HG02571 (cell line): ENCODE measurements at regions not wholly inside any gene's neighbourhood (a gene's known extent, or its start where the extent isn't known, plus 50 kb on each side); places are given as distances from the start of the nearest gene placed in this dataset.

Source experiments
- ATAC-seq: cut with Tn5 transposase; IDR thresholded peaks from one replicate; pipeline ENCODE4 v1.9.1; 2021; ENCODE audit warnings: mild to moderate bottlenecking, moderate library complexity; ENCODE audit not compliant: unreplicated experiment

- ATAC-seq: no peak
Measured at GRCh38 chr14:49994951-49995561, 102.2 kb downstream of the ARF6 start.

DNA sequence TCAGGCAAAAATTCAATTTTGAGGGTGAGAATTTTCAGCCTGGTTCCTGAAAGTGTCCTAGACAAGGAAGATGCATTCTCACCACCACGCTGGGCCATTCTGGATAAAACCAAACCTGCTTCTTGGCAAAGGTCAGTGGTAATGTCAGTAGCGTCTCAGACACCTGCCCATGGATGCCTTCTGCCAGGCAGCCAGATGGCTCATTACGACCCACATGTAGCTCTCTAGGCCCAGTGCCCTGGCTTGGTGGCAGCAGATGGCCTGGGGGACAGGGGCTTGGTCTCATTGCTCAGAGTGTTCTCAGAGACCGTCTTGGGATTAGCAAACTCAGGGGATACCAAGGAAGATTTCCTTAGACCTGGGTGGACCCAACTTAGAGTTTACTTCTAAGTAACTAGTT is 105.1 kb downstream of the ARF6 start:
- ATAC-seq: no peak

GRCh38 chr14:49999146-49999761 is 106.4 kb downstream of the ARF6 start:
- peak; percentile 33 for ATAC-seq

- no peak for ATAC-seq
Measured at GRCh38 chr14:49999826-50000379, 107.0 kb downstream of the ARF6 start.

DNA sequence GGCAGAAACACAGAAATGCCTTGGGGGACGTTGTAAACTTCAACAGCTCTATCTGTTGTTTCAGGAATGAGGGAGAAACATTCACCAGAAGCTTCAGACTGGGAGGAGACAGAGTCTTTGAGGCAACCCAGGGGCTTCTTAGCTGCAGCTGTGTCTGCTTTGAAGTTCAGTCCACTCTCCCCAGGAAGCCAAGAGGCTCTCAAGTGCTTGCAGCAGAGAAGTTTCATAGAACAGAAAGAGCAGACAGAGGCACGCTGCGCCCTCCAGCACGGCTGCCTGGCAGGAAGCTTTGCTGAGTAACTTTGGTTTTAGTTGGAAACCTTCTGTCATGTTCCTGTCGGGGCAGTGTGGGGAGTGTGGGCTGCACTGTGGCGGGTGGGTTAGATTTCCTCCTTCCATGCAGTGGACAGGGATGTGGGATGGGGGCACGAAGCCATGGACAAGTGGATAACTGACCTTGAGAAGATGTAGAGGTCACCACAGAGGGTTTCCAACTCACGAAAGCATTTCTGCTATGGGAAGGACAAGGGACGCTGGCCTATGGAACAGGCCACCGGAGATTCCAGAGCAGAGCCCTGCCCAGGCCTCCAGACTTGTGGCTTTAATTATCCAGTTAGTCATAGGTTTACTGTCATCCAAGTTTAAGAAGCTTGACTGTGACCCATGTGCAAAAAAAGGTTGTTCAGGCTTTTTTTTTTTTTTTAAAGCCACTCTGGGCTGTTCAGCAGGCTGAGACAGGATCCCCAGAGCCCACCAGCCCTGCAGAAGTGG is 107.7 kb downstream of the ARF6 start:
- no peak for ATAC-seq

- ATAC-seq: peak; percentile 23
Measured at GRCh38 chr14:50001151-50001998, 108.5 kb downstream of the ARF6 start.

DNA sequence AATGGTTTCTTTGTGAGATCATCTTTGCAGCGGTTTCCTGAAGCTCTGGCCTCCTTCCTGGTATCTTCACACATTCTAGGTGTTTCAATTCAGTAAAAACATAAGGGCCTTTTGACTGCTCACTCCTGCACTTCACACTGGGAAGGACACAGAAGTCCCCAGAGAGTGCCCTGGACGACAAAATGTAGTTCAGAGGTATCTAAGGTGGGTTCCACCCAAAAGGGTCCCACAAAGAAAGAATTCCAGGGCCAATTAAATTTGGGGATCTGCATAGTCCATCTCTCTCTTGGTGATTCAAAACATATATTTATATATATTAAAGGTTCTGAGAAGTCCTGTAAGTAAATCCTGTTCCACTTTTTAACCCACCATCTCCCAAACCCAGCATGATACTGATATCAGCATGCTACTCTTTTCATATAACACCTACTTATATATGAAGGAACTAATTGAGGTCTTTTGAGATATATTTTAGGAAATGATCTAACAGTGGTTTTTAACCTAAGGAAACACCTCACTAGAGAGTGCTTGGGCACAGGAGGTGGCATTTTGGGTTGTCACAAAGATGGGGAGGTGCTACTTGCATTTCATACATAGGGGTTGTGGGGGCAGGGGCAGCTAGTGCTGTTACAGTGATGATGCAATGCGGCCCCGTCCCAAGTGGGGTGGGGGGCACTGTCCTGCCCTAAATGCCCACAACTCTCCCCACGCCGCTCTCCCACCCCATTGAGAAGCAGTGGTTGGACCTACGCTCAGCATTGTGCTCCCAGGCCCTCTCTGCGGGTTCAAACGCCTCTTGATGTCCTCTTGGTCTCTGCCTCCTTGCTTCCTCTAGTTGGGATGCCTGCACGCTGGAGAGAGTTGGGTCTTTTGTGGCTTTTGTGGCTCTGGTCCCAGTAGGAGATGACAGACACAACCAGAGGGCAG is 109.4 kb downstream of the ARF6 start:
- no peak for ATAC-seq

GRCh38 chr14:50002926-50003212 is 110.0 kb downstream of the ARF6 start:
- ATAC-seq: no peak

DNA sequence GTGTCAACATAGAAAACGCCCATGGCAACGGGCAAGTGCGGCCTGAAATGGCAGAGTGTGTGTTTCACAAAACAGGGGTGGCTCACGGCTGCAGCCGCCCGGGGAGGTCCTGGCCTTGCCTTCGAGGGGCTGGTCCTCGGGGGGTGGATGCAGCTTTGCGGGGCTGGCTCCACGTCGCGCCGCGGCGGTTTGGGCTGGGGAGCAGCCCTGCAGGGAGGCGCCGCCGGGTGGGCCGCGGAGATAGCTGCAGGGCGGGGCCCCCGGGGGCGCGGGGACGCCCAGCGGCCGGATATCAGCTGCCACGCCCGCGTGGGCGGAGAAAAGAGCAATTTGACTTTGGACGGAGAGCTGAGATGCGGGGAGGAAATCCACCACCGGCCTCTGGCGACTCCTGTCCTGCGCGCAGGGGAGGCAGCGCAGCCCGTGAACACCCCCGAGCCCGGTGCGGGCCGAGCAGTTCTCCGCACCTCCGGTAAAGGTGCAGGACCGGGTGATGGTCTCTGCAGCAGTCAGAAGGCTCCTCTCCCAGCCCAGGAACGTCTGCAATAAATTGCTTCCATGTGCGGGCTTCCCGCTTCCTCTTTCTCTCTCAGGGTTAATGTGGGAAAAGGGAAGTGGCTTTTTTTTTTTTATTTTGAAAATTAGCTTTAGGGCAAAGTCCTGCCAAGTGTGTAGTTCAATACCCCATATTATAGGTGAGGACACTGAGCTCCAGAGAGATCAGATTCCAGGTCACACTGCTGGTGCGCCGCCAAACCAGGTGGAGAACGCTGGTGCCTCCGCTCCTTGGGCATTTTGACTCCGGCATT is 110.5 kb downstream of the ARF6 start:
- peak; percentile 43 for ATAC-seq

- ATAC-seq: no peak
Measured at GRCh38 chr14:50006141-50006540, 110.2 kb downstream of the VCPKMT start.

DNA sequence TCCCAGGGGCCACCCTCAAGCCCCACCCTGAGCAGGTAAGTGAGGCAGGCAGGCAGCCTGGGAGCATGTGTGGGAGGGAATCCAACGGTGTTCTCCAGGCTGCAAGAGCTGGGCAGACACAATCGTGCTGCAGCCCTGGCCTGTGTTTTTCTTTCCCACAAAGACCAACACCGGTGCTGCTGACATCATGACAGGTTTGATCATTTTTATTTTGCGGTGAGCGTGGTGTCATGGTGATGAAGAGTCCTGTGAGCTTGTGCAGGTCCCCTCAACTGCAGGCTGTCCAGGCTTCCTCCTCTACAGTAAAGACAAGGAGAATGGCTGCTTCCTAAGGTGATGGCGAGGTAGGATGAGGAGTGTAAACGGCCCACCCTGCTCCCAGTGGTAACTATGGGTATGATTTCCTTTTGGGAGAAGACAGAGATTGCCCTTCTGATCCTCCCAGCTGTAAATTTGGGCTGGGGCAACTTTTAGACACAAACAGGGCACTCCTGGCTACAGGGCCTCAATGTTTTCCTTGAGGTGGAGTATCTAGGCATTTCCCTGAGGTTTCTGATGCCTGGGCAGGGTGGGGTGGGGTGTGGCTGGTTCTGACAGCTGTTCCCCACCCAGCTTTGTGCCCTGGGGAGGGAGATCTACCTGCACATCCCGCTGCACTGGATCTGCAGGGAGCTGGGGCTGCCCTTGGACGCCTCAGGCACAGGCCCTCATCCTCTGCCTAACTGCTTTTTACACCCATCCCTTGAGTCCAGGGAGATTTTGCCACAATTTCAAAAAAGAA is 109.1 kb downstream of the VCPKMT start:
- ATAC-seq: no peak

DNA sequence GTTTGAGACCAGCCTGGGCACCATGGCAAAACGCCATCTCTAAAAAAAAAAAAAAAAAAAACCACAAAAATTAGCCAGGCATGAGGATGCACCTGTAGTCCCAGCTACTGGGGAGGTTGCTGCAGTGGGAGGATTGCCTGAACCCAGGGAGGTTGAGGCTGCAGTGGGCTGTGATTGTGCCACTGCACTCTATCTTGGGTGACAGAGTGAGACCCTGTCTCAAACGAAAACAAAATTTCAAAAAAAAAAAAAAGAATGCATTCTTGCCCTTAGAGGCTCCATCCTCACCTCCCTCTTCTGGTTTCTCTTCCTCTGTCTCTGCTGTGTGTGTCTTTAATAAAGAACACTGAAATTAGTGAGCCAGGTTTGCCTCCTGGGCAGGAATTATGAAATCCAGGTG is 107.8 kb downstream of the VCPKMT start:
- ATAC-seq: no peak

DNA sequence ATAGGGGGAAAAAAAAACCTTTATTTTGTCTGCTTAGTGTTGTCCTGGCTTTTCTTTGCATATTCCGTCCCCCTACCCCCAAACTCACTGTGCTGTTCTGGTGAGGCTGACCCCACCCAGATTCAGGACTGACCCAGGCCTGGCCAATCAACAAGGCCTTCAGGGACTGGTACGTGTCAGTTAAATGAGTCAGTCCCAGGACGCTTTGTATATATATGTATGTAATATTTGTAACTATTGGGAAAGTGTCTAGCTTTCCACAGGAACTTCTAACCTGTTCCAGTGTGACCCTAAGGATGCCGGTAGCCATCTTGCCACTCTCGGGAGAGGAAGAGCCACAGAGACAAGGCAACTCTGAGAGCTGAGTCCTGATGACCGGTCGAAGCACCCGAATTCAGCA is 107.4 kb downstream of the VCPKMT start:
- ATAC-seq: no peak

- no peak for ATAC-seq
Measured at GRCh38 chr14:50010752-50011151, 105.6 kb downstream of the VCPKMT start.

- no peak for ATAC-seq
Measured at GRCh38 chr14:50011242-50011641, 105.1 kb downstream of the VCPKMT start.

GRCh38 chr14:50012644-50013043 is 103.7 kb downstream of the VCPKMT start:
- no peak for ATAC-seq

GRCh38 chr14:50013198-50013918 is 103.0 kb downstream of the VCPKMT start:
- ATAC-seq: no peak

DNA sequence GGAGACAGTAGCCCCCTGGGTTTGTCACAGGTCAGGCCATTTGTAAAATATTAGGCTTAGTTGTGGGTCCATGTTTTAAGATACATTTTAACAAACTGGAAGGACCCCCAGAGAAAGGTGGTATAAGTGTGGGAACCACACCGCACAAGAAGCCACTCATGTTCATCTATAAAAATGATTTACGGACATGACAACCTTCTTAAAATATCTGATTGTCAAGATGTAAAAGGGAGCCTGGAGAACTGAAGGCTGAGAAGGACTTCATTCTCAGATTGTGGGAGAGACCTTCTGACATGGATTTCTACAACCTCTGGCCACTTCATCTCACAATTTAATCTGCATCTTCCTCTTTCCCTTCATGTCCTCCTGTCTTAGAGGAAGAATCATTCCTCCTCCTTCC is 102.4 kb downstream of the VCPKMT start:
- ATAC-seq: no peak
